Lower leg skin (tissue), 4 donors: ENCODE measurements at regions not wholly inside any gene's neighbourhood (a gene's known extent, or its start where the extent isn't known, plus 50 kb on each side); places are given as distances from the start of the nearest gene placed in this dataset.
"Not testable (repeated sequence)": the region's sequence is repeated elsewhere in the genome, so short reads cannot be mapped to it uniquely, and the experiment has no call there.

Experiments used
- DNase-seq, 2 donors: peaks; one replicate each; pipeline ENCODE4 v3.0.0-alpha.2; 2019; ENCODE audit warnings: low spot score in 2 of 2
- H3K4me3 ChIP-seq: fragments of 200-600 bp; sonication (generic); 2 replicates; pipeline ENCODE4 v1.5.1; 2017; ENCODE audit warnings: mild to moderate bottlenecking, low read depth; ENCODE audit not compliant: poor library complexity, severe bottlenecking
- POLR2A ChIP-seq, 2 donors: fragments of 450-650 bp; IDR thresholded peaks; one replicate each; pipeline ENCODE4 v1.6.1; 2016 to 2017; ENCODE audit warnings: antibody characterized with exemption in 2 of 2, mild to moderate bottlenecking in 1 of 2, moderate library complexity in 1 of 2
- WGBS, 2 donors: methylation state at CpG; one replicate each; pipeline ENCODE4 v1.1.5; 2018; 5-methylcytosine and 5-hydroxymethylcytosine counted together
- intact Hi-C: fragments of 100-400 bp; cut with DNase I; formaldehyde crosslinking; loops from one replicate; pipeline ENCODE4 v1.15.0; 2023; ENCODE audit warnings: low total_unique reads
- TF ChIP-seq, protein P1 (sequence below), 3 donors: fragments of 450-650 bp; IDR thresholded peaks; one replicate each; pipeline ENCODE4 v1.5.1; 2016; ENCODE audit warnings: antibody characterized with exemption in 3 of 3, mild to moderate bottlenecking in 3 of 3, moderate library complexity in 2 of 3

DNA sequence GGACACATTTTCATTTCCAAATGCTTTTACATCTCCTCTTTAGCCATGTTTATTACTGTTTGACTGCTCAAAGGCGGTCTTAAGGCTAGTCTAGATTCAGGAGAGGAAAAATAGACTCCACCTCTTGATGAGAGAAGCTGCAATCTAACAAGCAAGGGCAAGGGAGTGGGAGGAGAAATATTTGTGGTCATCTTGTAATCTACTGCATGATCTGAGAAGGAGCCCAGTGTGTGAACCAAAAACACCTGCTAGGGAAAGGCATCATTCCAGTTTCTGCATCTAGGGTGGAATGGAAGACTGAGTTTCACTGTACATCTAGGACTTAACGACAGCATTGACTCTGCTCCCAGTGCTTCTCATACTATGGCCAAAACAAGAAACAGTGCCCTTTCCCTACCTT lies 232.2 kb upstream of the HS3ST3A1 start:
- 93 to 98% methylated on average over 2 of the region's 2 CpGs for whole genome bisulfite sequencing, 2 donors
- no peak for DNase-seq
- TF ChIP-seq, protein P1, sequence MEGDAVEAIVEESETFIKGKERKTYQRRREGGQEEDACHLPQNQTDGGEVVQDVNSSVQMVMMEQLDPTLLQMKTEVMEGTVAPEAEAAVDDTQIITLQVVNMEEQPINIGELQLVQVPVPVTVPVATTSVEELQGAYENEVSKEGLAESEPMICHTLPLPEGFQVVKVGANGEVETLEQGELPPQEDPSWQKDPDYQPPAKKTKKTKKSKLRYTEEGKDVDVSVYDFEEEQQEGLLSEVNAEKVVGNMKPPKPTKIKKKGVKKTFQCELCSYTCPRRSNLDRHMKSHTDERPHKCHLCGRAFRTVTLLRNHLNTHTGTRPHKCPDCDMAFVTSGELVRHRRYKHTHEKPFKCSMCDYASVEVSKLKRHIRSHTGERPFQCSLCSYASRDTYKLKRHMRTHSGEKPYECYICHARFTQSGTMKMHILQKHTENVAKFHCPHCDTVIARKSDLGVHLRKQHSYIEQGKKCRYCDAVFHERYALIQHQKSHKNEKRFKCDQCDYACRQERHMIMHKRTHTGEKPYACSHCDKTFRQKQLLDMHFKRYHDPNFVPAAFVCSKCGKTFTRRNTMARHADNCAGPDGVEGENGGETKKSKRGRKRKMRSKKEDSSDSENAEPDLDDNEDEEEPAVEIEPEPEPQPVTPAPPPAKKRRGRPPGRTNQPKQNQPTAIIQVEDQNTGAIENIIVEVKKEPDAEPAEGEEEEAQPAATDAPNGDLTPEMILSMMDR (IDR thresholded peaks at IDR 0.05) = no peak
- TF ChIP-seq POLR2A (IDR thresholded peaks at IDR 0.05) = no peak
- no peak overlapping the region for H3K4me3 ChIP-seq
- intact Hi-C loops = no loop called here

DNA sequence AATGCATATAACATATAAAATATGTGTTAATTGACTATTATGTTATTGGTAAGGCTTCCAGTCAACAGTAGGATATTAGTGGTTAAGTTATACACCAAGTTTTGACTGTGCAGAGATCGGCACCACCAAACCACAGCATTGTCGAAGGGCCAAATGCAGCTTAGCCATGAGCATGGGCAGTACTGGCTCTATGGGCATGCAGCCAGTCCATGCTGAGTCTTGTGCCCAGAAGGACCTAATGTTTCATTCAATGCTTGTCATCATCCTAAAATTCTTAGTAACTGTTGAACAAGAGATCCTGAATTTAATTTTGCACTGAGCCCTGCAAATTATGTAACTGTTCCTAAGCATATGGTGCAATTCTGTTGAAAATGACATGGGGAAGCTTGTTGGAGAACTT lies 233.4 kb upstream of the HS3ST3A1 start:
- DNase-seq = no peak
- intact Hi-C loops = no loop called here
- WGBS, 2 donors = 77 to 79% methylated on average over 2 of the region's 2 CpGs
- TF ChIP-seq, protein P1 (IDR thresholded peaks at IDR 0.05) = no peak
- no peak for TF ChIP-seq POLR2A (IDR thresholded peaks at IDR 0.05)
- H3K4me3 ChIP-seq = no peak overlapping the region

- no peak for DNase-seq
- H3K4me3 ChIP-seq = no peak overlapping the region
- TF ChIP-seq, protein P1 (IDR thresholded peaks at IDR 0.05) = no peak
- no peak for TF ChIP-seq POLR2A (IDR thresholded peaks at IDR 0.05)
- intact Hi-C loops = no loop called here
- 89 to 93% methylated on average over 12 of the region's 12 CpGs for WGBS, 2 donors
These were observed 231.9 kb upstream of the COX10 start for GRCh38 chr17:13837417-13837816.

- intact Hi-C loops = no loop called here
- TF ChIP-seq POLR2A (IDR thresholded peaks at IDR 0.05) = no peak
- TF ChIP-seq, protein P1 (IDR thresholded peaks at IDR 0.05) = no peak
- no peak overlapping the region for H3K4me3 ChIP-seq
- DNase-seq = no peak
- 41 to 60% methylated on average over 1 of the region's 1 CpG for WGBS, 2 donors
These were observed 229.1 kb upstream of the COX10 start for GRCh38 chr17:13840254-13840653.

- WGBS, 2 donors = 53 to 72% methylated on average over 4 of the region's 4 CpGs
- TF ChIP-seq, protein P1 (IDR thresholded peaks at IDR 0.05) = no peak
- no peak for TF ChIP-seq POLR2A (IDR thresholded peaks at IDR 0.05)
- H3K4me3 ChIP-seq = no peak overlapping the region
- intact Hi-C loops = no loop called here
- DNase-seq = no peak
These were observed 225.3 kb upstream of the COX10 start for GRCh38 chr17:13843862-13844635.

DNA sequence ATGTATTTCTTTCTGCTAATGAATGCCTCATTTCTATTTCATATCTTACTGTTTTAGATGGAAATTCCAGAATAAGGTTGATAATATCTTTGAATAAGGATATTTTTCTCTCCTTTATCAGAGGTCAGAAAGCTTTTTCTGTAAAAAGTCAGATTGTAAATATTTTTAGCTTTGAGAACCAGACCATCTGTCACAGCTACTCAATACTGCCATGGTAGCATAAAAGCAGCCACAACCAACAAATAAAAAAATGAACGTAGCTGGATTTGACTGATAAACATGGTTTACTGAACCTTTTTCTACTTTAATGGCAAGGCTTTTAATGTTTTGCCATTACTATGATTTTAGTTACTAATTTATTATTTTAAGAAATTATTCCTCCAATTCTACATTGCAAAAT lies 217.4 kb upstream of the COX10 start:
- no peak for DNase-seq
- WGBS, 2 donors = 85 to 89% methylated on average over 1 of the region's 1 CpG
- TF ChIP-seq, protein P1 (IDR thresholded peaks at IDR 0.05) = no peak
- no peak for TF ChIP-seq POLR2A (IDR thresholded peaks at IDR 0.05)
- intact Hi-C loops = no loop called here
- H3K4me3 ChIP-seq = no peak overlapping the region

- H3K4me3 ChIP-seq, intact Hi-C loops, DNase-seq: not testable (repeated sequence)
- WGBS, 2 donors = 90 to 95% methylated on average over 4 of the region's 4 CpGs
These were observed 213.6 kb upstream of the COX10 start for GRCh38 chr17:13855730-13856129.
